Neural cell (in vitro differentiated cells): ENCODE measurements at regions not wholly inside any gene's neighbourhood (a gene's known extent, or its start where the extent isn't known, plus 50 kb on each side); places are given as distances from the start of the nearest gene placed in this dataset.

Experiments used
- H2AFZ ChIP-seq: fragments of 200-600, 300-800 bp; sonication (generic), shearing (Covaris generic); 2 replicates; pipeline ENCODE4 v1.6.0; 2014; ENCODE audit warnings: low read depth, mild to moderate bottlenecking, antibody characterized with exemption, low read length, moderate library complexity
- H3F3A ChIP-seq: fragments of 200-600 bp; shearing (Covaris generic); 2 replicates; pipeline ENCODE4 v1.6.1; 2016; ENCODE audit warnings: mild to moderate bottlenecking, moderate library complexity, mixed read lengths, antibody characterized with exemption, low read length; ENCODE audit not compliant: insufficient read depth, poor library complexity, severe bottlenecking
- H3K27ac ChIP-seq: fragments of 200-600, 300-800 bp; sonication (generic), shearing (Covaris generic); 2 replicates; pipeline ENCODE4 v1.5.1; 2014; ENCODE audit warnings: mild to moderate bottlenecking, low read length, moderate library complexity
- H3K27me3 ChIP-seq: fragments of 300-800, 200-600 bp; sonication (generic), shearing (Covaris generic); 2 replicates; pipeline ENCODE4 v1.6.0; 2014; ENCODE audit warnings: mild to moderate bottlenecking, low read depth, low read length, moderate library complexity; ENCODE audit not compliant: insufficient read depth
- H3K36me3 ChIP-seq: fragments of 300-800, 200-600 bp; sonication (generic), shearing (Covaris generic); 2 replicates; pipeline ENCODE4 v1.5.1; 2014; ENCODE audit warnings: mild to moderate bottlenecking, antibody characterized with exemption, low read length, moderate library complexity; ENCODE audit not compliant: insufficient read depth
- H3K4me2 ChIP-seq: fragments of 300-800, 200-600 bp; sonication (generic), shearing (Covaris generic); 2 replicates; pipeline ENCODE4 v1.6.0; 2014; ENCODE audit warnings: mild to moderate bottlenecking, low read length
- H3K4me3 ChIP-seq: fragments of 300-800, 200-600 bp; sonication (generic), shearing (Covaris generic); 2 replicates; pipeline ENCODE4 v1.5.1; 2014; ENCODE audit warnings: mild to moderate bottlenecking, low read length, moderate library complexity
- H3K79me2 ChIP-seq: fragments of 200-600 bp; shearing (Covaris generic); replicated peaks from 2 replicates; pipeline ENCODE4 v1.6.0; 2014; ENCODE audit warnings: mild to moderate bottlenecking, low read length, moderate library complexity; ENCODE audit not compliant: insufficient read depth
- H3K9ac ChIP-seq: fragments of 300-800, 200-600 bp; sonication (generic), shearing (Covaris generic); 2 replicates; pipeline ENCODE4 v1.6.1; 2016; ENCODE audit warnings: mild to moderate bottlenecking, low read length, mixed read lengths
- H3K9me2 ChIP-seq: fragments of 200-600 bp; shearing (Covaris generic); 2 replicates; pipeline ENCODE4 v1.6.1; 2016; ENCODE audit warnings: mild to moderate bottlenecking, low read length, mixed read lengths; ENCODE audit not compliant: insufficient read depth
- H3K9me3 ChIP-seq: fragments of 200-600, 300-800 bp; sonication (generic), shearing (Covaris generic); 2 replicates; pipeline ENCODE4 v1.6.1; 2016; ENCODE audit warnings: mild to moderate bottlenecking, mixed run types, low read length, moderate library complexity, mixed read lengths
- H4K20me1 ChIP-seq: fragments of 200-600 bp; shearing (Covaris generic); 2 replicates; pipeline ENCODE4 v1.6.1; 2016; ENCODE audit warnings: mild to moderate bottlenecking, mixed run types; ENCODE audit not compliant: insufficient read depth
- CTCF ChIP-seq: fragments of 450-650 bp; IDR thresholded peaks from 2 replicates; pipeline ENCODE4 v1.5.1; 2014; ENCODE audit warnings: antibody characterized with exemption, mild to moderate bottlenecking, moderate library complexity; ENCODE audit not compliant: poor library complexity, severe bottlenecking
- EP300 ChIP-seq: fragments of 450-650 bp; conservative IDR thresholded peaks from 2 replicates; pipeline ENCODE4 v1.6.1; 2014; ENCODE audit warnings: antibody characterized with exemption, mild to moderate bottlenecking, moderate library complexity; ENCODE audit not compliant: poor library complexity, severe bottlenecking
- EZH2 ChIP-seq: fragments of 200-600, 300-800 bp; shearing (Covaris generic), sonication (generic); IDR thresholded peaks from 2 replicates; pipeline ENCODE4 v1.6.1; 2014; ENCODE audit warnings: antibody characterized with exemption, low read length, borderline replicate concordance, mild to moderate bottlenecking; ENCODE audit not compliant: insufficient read depth, poor library complexity, severe bottlenecking
- MXI1 ChIP-seq: fragments of 450-650 bp; conservative IDR thresholded peaks from 2 replicates; pipeline ENCODE4 v1.6.1; 2014; ENCODE audit warnings: antibody characterized with exemption, mild to moderate bottlenecking; ENCODE audit not compliant: poor library complexity, severe bottlenecking
- POLR2AphosphoS5 ChIP-seq: IDR thresholded peaks from 2 replicates; pipeline ENCODE4 v1.6.1; 2012
- RAD21 ChIP-seq: fragments of 450-650 bp; conservative IDR thresholded peaks from 2 replicates; pipeline ENCODE4 v1.6.1; 2014; ENCODE audit warnings: antibody characterized with exemption, mild to moderate bottlenecking, moderate library complexity
- REST ChIP-seq: IDR thresholded peaks from 2 replicates; pipeline ENCODE4 v1.6.1; 2012; ENCODE audit warnings: borderline replicate concordance
- SMC3 ChIP-seq: fragments of 450-650 bp; conservative IDR thresholded peaks from 2 replicates; pipeline ENCODE4 v1.6.1; 2014; ENCODE audit warnings: antibody characterized with exemption, mild to moderate bottlenecking, moderate library complexity; ENCODE audit not compliant: poor library complexity
- TAF1 ChIP-seq: IDR thresholded peaks from 2 replicates; pipeline ENCODE4 v1.6.1; 2012; ENCODE audit warnings: low read depth

GRCh38 chr4:178871476-178871875 is 1429.2 kb upstream of the AGA start:
- no peak overlapping the region for H3K9ac ChIP-seq

GRCh38 chr4:178881937-178882336 is 1439.7 kb upstream of the AGA start:
- H4K20me1 ChIP-seq = no peaks in the 10 kb centered on the region
- H3K9me2 ChIP-seq = no peaks in the 10 kb centered on the region
- no peaks in the 10 kb centered on the region for H3F3A ChIP-seq
- H2AFZ ChIP-seq = no peak overlapping the region
- no peak overlapping the region for H3K9ac ChIP-seq
- no peak for TF ChIP-seq RAD21
- no peak for TF ChIP-seq SMC3
- TF ChIP-seq POLR2AphosphoS5 = no peak
- no peak for TF ChIP-seq MXI1
- no peak for TF ChIP-seq TAF1
- no peak for TF ChIP-seq CTCF
- TF ChIP-seq EP300 = no peak
- TF ChIP-seq EZH2 = no peak
- TF ChIP-seq REST = no peak
- H3K4me3 ChIP-seq = no peak overlapping the region
- H3K4me2 ChIP-seq = no peak overlapping the region
- H3K79me2 ChIP-seq = no peaks in the 10 kb centered on the region
- peaks cover 5% of the 10 kb centered on the region for H3K9me3 ChIP-seq
- H3K27me3 ChIP-seq = no peaks in the 10 kb centered on the region
- no peaks in the 10 kb centered on the region for H3K36me3 ChIP-seq
- H3K27ac ChIP-seq = no peak overlapping the region

More at GRCh38 chr4:178871476-178871875, 1429.2 kb upstream of the AGA start:
- Histone ChIP-seq H3K4me2 (no peak overlapping the region), H3K27me3 (no peaks in the 10 kb centered on the region), H3K27ac (no peak overlapping the region), H4K20me1 (no peaks in the 10 kb centered on the region), H3K9me3 (no peaks in the 10 kb centered on the region), H3F3A (no peaks in the 10 kb centered on the region), H3K9me2 (peaks cover 5% of the 10 kb centered on the region), H3K36me3 (no peaks in the 10 kb centered on the region), H3K4me3 (no peak overlapping the region), H3K79me2 (no peaks in the 10 kb centered on the region), H2AFZ (no peak overlapping the region)
- TF ChIP-seq RAD21 (no peak), EZH2 (no peak), TAF1 (no peak), MXI1 (no peak), CTCF (no peak), SMC3 (no peak)
